GM12873 (cell line): ENCODE measurements at regions not wholly inside any gene's neighbourhood (a gene's known extent, or its start where the extent isn't known, plus 50 kb on each side); places are given as distances from the start of the nearest gene placed in this dataset.

Source experiments
- CTCF ChIP-seq: IDR thresholded peaks from 2 replicates; pipeline ENCODE4 v1.5.1; 2012; ENCODE audit warnings: low read depth, mild to moderate bottlenecking, moderate library complexity, low read length, control low read depth; ENCODE audit not compliant: insufficient read depth; ENCODE audit errors: missing control alignments

DNA sequence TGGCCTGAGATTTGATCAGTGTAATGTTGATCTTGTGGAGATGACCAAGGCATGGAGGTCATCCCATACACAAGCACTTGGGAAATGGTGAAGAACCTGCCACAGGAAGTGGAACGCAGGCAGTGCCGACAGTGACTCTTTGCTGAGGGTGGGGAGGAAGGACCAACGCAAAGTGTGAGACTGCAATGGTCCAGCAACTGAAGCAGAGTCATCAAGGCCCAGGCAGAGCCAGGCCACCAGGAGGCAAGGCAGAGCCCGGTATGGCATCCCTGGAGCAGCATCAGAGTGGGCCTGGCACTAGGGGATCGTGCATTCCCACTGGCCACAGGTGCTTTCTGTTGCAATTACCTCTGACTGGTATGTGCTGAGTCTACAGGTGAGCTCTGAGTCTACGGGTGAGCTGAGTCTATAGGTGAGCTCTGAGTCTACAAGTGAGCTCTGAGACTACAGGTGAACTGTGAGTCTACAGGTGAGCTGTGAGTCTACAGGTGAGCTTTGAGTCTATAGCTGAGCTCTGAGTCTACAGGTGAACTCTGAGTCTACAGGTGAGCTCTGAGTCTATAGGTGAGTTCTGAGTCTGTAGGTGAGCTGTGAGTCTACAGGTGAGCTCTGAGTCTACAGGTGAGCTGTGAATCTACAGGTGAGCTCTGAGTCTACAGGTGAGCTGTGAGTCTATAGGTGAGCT is 132.9 kb downstream of the KLF6 start:
- no peak for TF ChIP-seq CTCF

- TF ChIP-seq CTCF, result no peak
These were observed 136.4 kb downstream of the KLF6 start for GRCh38 chr10:3648576-3648975.

- TF ChIP-seq CTCF, result no peak
These were observed 136.8 kb downstream of the KLF6 start for GRCh38 chr10:3648170-3648569.

DNA sequence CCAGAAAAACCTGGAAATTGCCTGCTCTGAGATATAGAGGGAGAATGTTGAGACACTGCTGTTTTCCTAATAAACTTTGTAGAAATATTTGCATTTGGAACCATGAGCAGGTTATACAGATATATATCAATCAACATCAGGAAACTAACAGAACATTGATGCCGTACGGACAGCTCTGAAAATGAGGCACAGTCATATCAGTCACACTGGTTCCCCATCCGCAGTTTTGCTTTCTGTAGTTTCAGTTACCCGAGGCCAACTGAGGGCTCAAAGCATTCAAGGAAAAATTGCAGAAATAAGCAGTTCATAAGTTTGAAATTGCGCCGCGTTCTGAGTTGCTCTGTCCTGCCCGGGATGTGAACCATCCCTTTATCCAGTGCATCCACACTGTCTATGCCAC is 137.9 kb downstream of the KLF6 start:
- no peak for TF ChIP-seq CTCF

DNA sequence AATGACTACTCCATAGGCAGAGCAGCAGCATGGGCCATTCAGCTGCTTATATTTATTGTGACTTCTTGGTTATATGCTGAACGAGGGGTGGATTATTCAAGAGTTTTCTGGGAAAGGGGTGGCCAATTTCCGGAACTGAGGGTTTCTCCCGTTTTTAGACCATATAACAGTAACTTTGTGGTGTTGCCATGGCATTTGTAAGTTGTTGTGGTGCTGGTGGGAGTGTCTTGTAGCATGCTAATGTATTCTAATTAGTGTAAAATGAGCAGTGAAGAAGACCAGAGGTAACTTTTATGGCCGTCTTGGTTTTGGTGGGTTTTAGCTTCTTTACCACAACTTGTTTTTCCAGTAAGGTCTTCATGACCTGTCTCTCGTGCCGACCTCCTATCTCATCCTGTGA is 139.6 kb downstream of the KLF6 start:
- no peak for TF ChIP-seq CTCF

- no peak for TF ChIP-seq CTCF
These were observed 144.2 kb downstream of the KLF6 start for GRCh38 chr10:3640816-3641215.

- no peak for TF ChIP-seq CTCF
These were observed 145.5 kb downstream of the KLF6 start for GRCh38 chr10:3639546-3639945.
